ENCODE measurements at regions not wholly inside any gene's neighbourhood (a gene's known extent, or its start where the extent isn't known, plus 50 kb on each side); places are given as distances from the start of the nearest gene placed in this dataset.

DNA sequence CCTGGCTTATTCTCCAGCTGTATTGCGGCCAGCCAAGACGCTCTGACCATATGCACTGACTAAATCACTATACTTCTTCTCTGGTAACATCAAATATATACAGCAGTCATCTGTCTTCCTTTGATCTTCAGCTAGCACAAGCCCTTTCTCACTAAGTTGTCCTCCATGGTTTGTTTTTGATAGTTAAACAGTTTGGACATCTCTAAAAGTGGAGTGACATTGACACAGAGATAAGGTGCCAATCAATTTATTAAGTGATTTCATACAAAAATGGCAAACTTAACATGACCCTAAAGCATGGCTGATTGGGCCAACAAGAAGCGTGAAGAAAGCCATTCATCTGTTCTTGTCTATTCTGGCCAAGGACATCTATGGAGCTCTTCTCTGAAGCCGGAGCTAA, 334.9 kb downstream of the NKX6-1 start:
- Histone ChIP-seq H3K4me2 (ENCODE audit: insufficient read depth, low read length) (no peak overlapping the region), H3K4me3 (no peak overlapping the region), H3K27ac (ENCODE audit: extremely low read depth, low read depth, low read length) (no peak overlapping the region), H3K4me1 (replicated peaks in 1 of 2; ENCODE audit: control insufficient read depth in 2 of 2, insufficient read depth in 2 of 2, low read length in 2 of 2) (no peaks in the 10 kb centered on the region), H3K9ac (ENCODE audit: insufficient read depth in 1 of 2, low read depth in 2 of 2, low read length in 2 of 2) (no peak overlapping the region), H4K20me1 (replicated peaks; ENCODE audit: control insufficient read depth, insufficient read depth, low read length) (no peaks in the 10 kb centered on the region; the same call in 1 of the 2 replicates), H3K79me2 (ENCODE audit: control insufficient read depth, insufficient read depth, low read length) (no peaks in the 10 kb centered on the region), H2AFZ (ENCODE audit: low read depth, low read length) (no peak overlapping the region), H3K36me3 (ENCODE audit: control insufficient read depth, insufficient read depth, low read length) (no peaks in the 10 kb centered on the region), H3K9me3 (replicated peaks; ENCODE audit: control insufficient read depth, insufficient read depth, low read depth, low read length) (no peaks in the 10 kb centered on the region), H3K27me3 (ENCODE audit: control insufficient read depth in 2 of 2, insufficient read depth in 2 of 2, low read length in 2 of 2) (no peaks in the 10 kb centered on the region; a peak in 1 of 5 replicates), H3K9me1 (ENCODE audit: control insufficient read depth, insufficient read depth, low read length) (no peaks in the 10 kb centered on the region)
- in situ Hi-C loops (cut with MboI) (no loop called here), intact Hi-C loops (cut with micrococcal nuclease) (no loop called here)
- DNase-seq (ENCODE audit: extremely low read depth in 1 of 4, low spot score in 3 of 4) (no peak), ATAC-seq (no peak), FAIRE-seq (no peak)
- TF ChIP-seq, protein P1, sequence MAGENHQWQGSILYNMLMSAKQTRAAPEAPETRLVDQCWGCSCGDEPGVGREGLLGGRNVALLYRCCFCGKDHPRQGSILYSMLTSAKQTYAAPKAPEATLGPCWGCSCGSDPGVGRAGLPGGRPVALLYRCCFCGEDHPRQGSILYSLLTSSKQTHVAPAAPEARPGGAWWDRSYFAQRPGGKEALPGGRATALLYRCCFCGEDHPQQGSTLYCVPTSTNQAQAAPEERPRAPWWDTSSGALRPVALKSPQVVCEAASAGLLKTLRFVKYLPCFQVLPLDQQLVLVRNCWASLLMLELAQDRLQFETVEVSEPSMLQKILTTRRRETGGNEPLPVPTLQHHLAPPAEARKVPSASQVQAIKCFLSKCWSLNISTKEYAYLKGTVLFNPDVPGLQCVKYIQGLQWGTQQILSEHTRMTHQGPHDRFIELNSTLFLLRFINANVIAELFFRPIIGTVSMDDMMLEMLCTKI (IDR thresholded peaks at IDR 0.05; ENCODE audit: partially characterized antibody) = no peak
- no peak for TF ChIP-seq RBM14 (IDR thresholded peaks at IDR 0.05; ENCODE audit: borderline replicate concordance, insufficient read depth, low read depth, low read length)
- TF ChIP-seq ZNF197 (CRISPR knock-in tag; IDR thresholded peaks at IDR 0.05; ENCODE audit: low read depth) = no peak
- TF ChIP-seq SMARCE1 (IDR thresholded peaks at IDR 0.05) = no peak
- TF ChIP-seq PURB (CRISPR knock-in tag; IDR thresholded peaks at IDR 0.05; ENCODE audit: low read depth) = no peak
- TF ChIP-seq, protein P2, sequence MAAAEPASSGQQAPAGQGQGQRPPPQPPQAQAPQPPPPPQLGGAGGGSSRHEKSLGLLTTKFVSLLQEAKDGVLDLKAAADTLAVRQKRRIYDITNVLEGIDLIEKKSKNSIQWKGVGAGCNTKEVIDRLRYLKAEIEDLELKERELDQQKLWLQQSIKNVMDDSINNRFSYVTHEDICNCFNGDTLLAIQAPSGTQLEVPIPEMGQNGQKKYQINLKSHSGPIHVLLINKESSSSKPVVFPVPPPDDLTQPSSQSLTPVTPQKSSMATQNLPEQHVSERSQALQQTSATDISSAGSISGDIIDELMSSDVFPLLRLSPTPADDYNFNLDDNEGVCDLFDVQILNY (CRISPR knock-in tag; IDR thresholded peaks at IDR 0.05) = no peak
- no peak for TF ChIP-seq ZNF133 (CRISPR knock-in tag; IDR thresholded peaks at IDR 0.05)
- no peak for TF ChIP-seq GABPA (tag; conservative IDR thresholded peaks at IDR 0.05; ENCODE audit: low read depth)
- no peak for TF ChIP-seq SUPT5H (IDR thresholded peaks at IDR 0.05)
- CTCF ChIA-PET (ENCODE audit: low intra/inter-chr PET ratio) = interaction anchor here (0.7 kb wide), 1 partner anchor 803 kb away, joined by 3 read pairs; the partner anchor contains the start of gene WDFY3
- no TSS peak for BruUV-seq (replicated peaks)
- 4% methylated on average over 4 of the region's 4 CpGs for WGBS (ENCODE audit: insufficient coverage, low coverage, missing lambda C conversion rate)
- POLR2A ChIA-PET = interaction anchor here (1.1 kb wide), 1 partner anchor 52 kb away, joined by 3 read pairs; no protein-coding TSS in a partner anchor

Measured in K562 (cell line).